ENCODE measurements at regions not wholly inside any gene's neighbourhood (a gene's known extent, or its start where the extent isn't known, plus 50 kb on each side); places are given as distances from the start of the nearest gene placed in this dataset.

- TF ChIP-seq FOXK2 (IDR thresholded peaks at IDR 0.05) (no peak), HDGF (IDR thresholded peaks at IDR 0.05; ENCODE audit: borderline replicate concordance) (no peak), L3MBTL2 (conservative IDR thresholded peaks at IDR 0.05) (no peak), FOXA1 (IDR thresholded peaks at IDR 0.05) (no peak), PKNOX1 (IDR thresholded peaks at IDR 0.05) (no peak), ELF4 (IDR thresholded peaks at IDR 0.05) (no peak), NFRKB (IDR thresholded peaks at IDR 0.05) (no peak), SUZ12 (IDR thresholded peaks at IDR 0.05) (no peak), ZNF384 (IDR thresholded peaks at IDR 0.05) (no peak), BHLHE40 (IDR thresholded peaks at IDR 0.05; ENCODE audit: borderline replicate concordance) (no peak)
Measured at GRCh38 chr12:13442457-13442856, 245.9 kb downstream of the EMP1 start.

All from HEK293T (cell line).